GM12878 (cell line): ENCODE measurements at regions not wholly inside any gene's neighbourhood (a gene's known extent, or its start where the extent isn't known, plus 50 kb on each side); places are given as distances from the start of the nearest gene placed in this dataset.

Experiments
- BACH1 ChIP-seq: fragments of 450-650 bp; IDR thresholded peaks from 2 replicates; pipeline ENCODE4 v1.6.1; 2017; ENCODE audit warnings: mild to moderate bottlenecking, borderline replicate concordance
- BCL11A ChIP-seq: IDR thresholded peaks from 2 replicates; pipeline ENCODE4 v1.6.1; 2011; ENCODE audit warnings: low read depth, low read length
- BCL3 ChIP-seq: IDR thresholded peaks from 2 replicates; pipeline ENCODE4 v1.6.1; 2011; ENCODE audit warnings: borderline replicate concordance, low read depth, mild to moderate bottlenecking, moderate library complexity, low read length; ENCODE audit not compliant: insufficient read depth, poor library complexity, severe bottlenecking
- CBX5 ChIP-seq: sonication (generic); IDR thresholded peaks from 2 replicates; pipeline ENCODE4 v1.6.1; 2016; ENCODE audit warnings: low read depth, moderate library complexity, mild to moderate bottlenecking, inconsistent platforms
- CREM ChIP-seq: IDR thresholded peaks from 2 replicates; pipeline ENCODE4 v1.6.1; 2014; ENCODE audit warnings: antibody characterized with exemption, low read depth
- ETV6 ChIP-seq, 2 experiments: fragments of 450-650 bp in 1 of 2; IDR thresholded peaks in 1 of 2; conservative IDR thresholded peaks in 1 of 2; 2 replicates each; pipeline ENCODE4 v1.6.1; 2014; ENCODE audit warnings: antibody characterized with exemption in 1 of 2, borderline replicate concordance in 1 of 2, low read depth in 1 of 2, mild to moderate bottlenecking in 1 of 2, moderate library complexity in 1 of 2
- HCFC1 ChIP-seq: fragments of 150-350 bp; IDR thresholded peaks from 2 replicates; pipeline ENCODE4 v1.6.1; 2014; ENCODE audit warnings: low read length
- HDGF ChIP-seq: fragments of 450-650 bp; IDR thresholded peaks from 2 replicates; pipeline ENCODE4 v1.6.1; 2016; ENCODE audit warnings: antibody characterized with exemption
- JUNB ChIP-seq: IDR thresholded peaks from 2 replicates; pipeline ENCODE4 v1.6.1; 2016; ENCODE audit warnings: antibody characterized with exemption, mild to moderate bottlenecking
- NFYB ChIP-seq: IDR thresholded peaks from 2 replicates; pipeline ENCODE4 v1.6.1; 2011; ENCODE audit warnings: low read depth, mild to moderate bottlenecking, low read length, improper control_type of control experiment, moderate library complexity; ENCODE audit not compliant: insufficient read depth
- NR2C2 ChIP-seq: IDR thresholded peaks from 2 replicates; pipeline ENCODE4 v1.6.1; 2011; ENCODE audit warnings: borderline replicate concordance, low read depth; ENCODE audit not compliant: control insufficient read depth, insufficient read length
- PAX5 ChIP-seq: IDR thresholded peaks from 2 replicates; pipeline ENCODE4 v1.6.1; 2011; ENCODE audit warnings: low read depth, low read length, borderline replicate concordance
- PKNOX1 ChIP-seq: fragments of 450-650 bp; IDR thresholded peaks from 2 replicates; pipeline ENCODE4 v1.6.1; 2016; ENCODE audit warnings: mild to moderate bottlenecking
- RCOR1 ChIP-seq: conservative IDR thresholded peaks from 2 replicates; pipeline ENCODE4 v1.6.1; 2012; ENCODE audit warnings: low read depth, low read length, improper control_type of control experiment
- SREBF2 ChIP-seq: IDR thresholded peaks from 2 replicates; pipeline ENCODE4 v1.6.1; 2012; ENCODE audit warnings: mild to moderate bottlenecking, low read length
- SRF ChIP-seq, 2 experiments: IDR thresholded peaks; 2 replicates each; pipeline ENCODE4 v1.6.1; 2011; ENCODE audit warnings: low read depth in 2 of 2, low read length in 2 of 2, mild to moderate bottlenecking in 1 of 2, moderate library complexity in 1 of 2
- ZBTB4 ChIP-seq: fragments of 450-650 bp; formaldehyde crosslinking; IDR thresholded peaks from 2 replicates; pipeline ENCODE4 v1.4.0; 2022; ENCODE audit warnings: mild to moderate bottlenecking, moderate library complexity
- ZBTB40 ChIP-seq: fragments of 450-650 bp; IDR thresholded peaks from 2 replicates; pipeline ENCODE4 v1.6.1; 2016; ENCODE audit warnings: mild to moderate bottlenecking, moderate library complexity, borderline replicate concordance
- ZNF384 ChIP-seq: IDR thresholded peaks from 2 replicates; pipeline ENCODE4 v1.6.1; 2012; ENCODE audit warnings: low read depth, mild to moderate bottlenecking, low read length, improper control_type of control experiment, borderline replicate concordance

GRCh38 chr2:204325468-204325867 is 219.8 kb upstream of the PARD3B start (continued):
- TF ChIP-seq ZBTB4 (CRISPR knock-in tag), result no peak
- no peak for TF ChIP-seq SRF (IDR thresholded peaks at IDR 0.05; ENCODE audit: low read depth in 2 of 2, low read length in 2 of 2)
- TF ChIP-seq NR2C2, result no peak
- no peak for TF ChIP-seq PKNOX1
- no peak for TF ChIP-seq SREBF2
- TF ChIP-seq BCL11A, result no peak
- no peak for TF ChIP-seq JUNB
- TF ChIP-seq HDGF, result no peak
- TF ChIP-seq BACH1, result no peak
- no peak for TF ChIP-seq ZBTB40
- TF ChIP-seq ZNF384, result no peak; the same call in 1 of the 2 replicates
- no peak for TF ChIP-seq PAX5
- TF ChIP-seq ETV6 (conservative IDR thresholded peaks at IDR 0.05 in 1 of 2, IDR thresholded peaks at IDR 0.05 in 1 of 2; ENCODE audit: borderline replicate concordance in 1 of 2, low read depth in 1 of 2), result no peak
- TF ChIP-seq RCOR1, result no peak
- no peak for TF ChIP-seq CREM
- TF ChIP-seq NFYB, result no peak
- TF ChIP-seq BCL3, result no peak
- TF ChIP-seq CBX5, result no peak
- no peak for TF ChIP-seq HCFC1
